Panc1 (cell line): ENCODE measurements at regions not wholly inside any gene's neighbourhood (a gene's known extent, or its start where the extent isn't known, plus 50 kb on each side); places are given as distances from the start of the nearest gene placed in this dataset.

Experiments
- ATAC-seq: fragments of 200-7000 bp; cut with Tn5 transposase; 2 replicates; pipeline ENCODE4 v1.9.1; 2020; ENCODE audit warnings: mild to moderate bottlenecking, moderate library complexity
- BruUV-seq: library from RNA; stranded (reverse); fragments of 400-500 nt; replicated peaks from 2 replicates; lab custom pipeline; 2021; lab: Mats Ljungman, UMichigan
- CTCF ChIA-PET: fragments of 300-600 bp; sonication (Branson Sonifier 250); formaldehyde crosslinking; loops from one replicate; lab custom pipeline; 2022; ENCODE audit warnings: antibody characterized with exemption; lab: Charles Lee
- POLR2A ChIA-PET: fragments of 300-600 bp; sonication (Branson Sonifier 250); formaldehyde crosslinking; loops from one replicate; lab custom pipeline; 2022; ENCODE audit warnings: antibody characterized with exemption; lab: Charles Lee
- DNase-seq: peaks from one replicate; pipeline ENCODE4 v3.0.0-alpha.2; 2010; ENCODE audit warnings: low read depth, low spot score
- H3K27ac ChIP-seq: 2 replicates; pipeline ENCODE4 v1.5.1; 2011; ENCODE audit warnings: mild to moderate bottlenecking, low read length, inconsistent platforms
- H3K27me3 ChIP-seq: fragments of 200-500 bp; sonication (Bioruptor generic); 2 replicates; pipeline ENCODE4 v1.6.0; 2014; ENCODE audit warnings: low read length, inconsistent platforms; ENCODE audit not compliant: control insufficient read depth, insufficient read depth
- H3K36me3 ChIP-seq: fragments of 200-500 bp; sonication (Bioruptor generic); 2 replicates; pipeline ENCODE4 v1.5.1; 2014; ENCODE audit warnings: inconsistent platforms, mild to moderate bottlenecking, low read length, moderate library complexity; ENCODE audit not compliant: control insufficient read depth, insufficient read depth
- H3K4me1 ChIP-seq: 2 replicates; pipeline ENCODE4 v1.5.1; 2011; ENCODE audit warnings: inconsistent platforms, mild to moderate bottlenecking, low read length, moderate library complexity; ENCODE audit not compliant: control insufficient read depth, insufficient read depth
- H3K4me3 ChIP-seq, 2 experiments: 2 replicates each; pipeline ENCODE4 v1.5.1; 2011 to 2012; ENCODE audit warnings: low read depth in 2 of 2, low read length in 2 of 2, mild to moderate bottlenecking in 2 of 2, inconsistent platforms in 1 of 2, moderate library complexity in 1 of 2
- H3K9me3 ChIP-seq: fragments of 200-500 bp; sonication (Bioruptor generic); 2 replicates; pipeline ENCODE4 v1.5.1; 2014; ENCODE audit warnings: low read depth, mild to moderate bottlenecking, inconsistent platforms, low read length, moderate library complexity; ENCODE audit not compliant: control insufficient read depth, insufficient read depth
- POLR2AphosphoS5 ChIP-seq: IDR thresholded peaks from 2 replicates; pipeline ENCODE4 v1.6.1; 2012; ENCODE audit warnings: mild to moderate bottlenecking, low read depth, low read length, moderate library complexity
- REST ChIP-seq, 2 experiments: IDR thresholded peaks; 2 replicates each; pipeline ENCODE4 v1.6.1; 2011 to 2012; ENCODE audit warnings: low read depth in 2 of 2, control low read depth in 1 of 2, low read length in 1 of 2, mild to moderate bottlenecking in 1 of 2, moderate library complexity in 1 of 2; ENCODE audit not compliant: insufficient read depth in 1 of 2
- SIN3A ChIP-seq: IDR thresholded peaks from 2 replicates; pipeline ENCODE4 v1.6.1; 2012; ENCODE audit warnings: low read depth, mild to moderate bottlenecking, low read length, moderate library complexity, borderline replicate concordance; ENCODE audit not compliant: insufficient read depth
- TCF7L2 ChIP-seq: IDR thresholded peaks from 2 replicates; pipeline ENCODE4 v1.6.1; 2011; ENCODE audit warnings: mild to moderate bottlenecking, low read depth, low read length, inconsistent platforms
- in situ Hi-C: cut with HindIII; loops from 2 replicates; pipeline ENCODE4 v1.10.0; 2016; ENCODE audit warnings: low sequenced_read_pairs, low pct_unique_long_range_greater_than_20kb
- intact Hi-C: fragments of 100-400 bp; cut with micrococcal nuclease; formaldehyde crosslinking; loops from one replicate; pipeline ENCODE4 v1.10.0; 2022; ENCODE audit not compliant: unreplicated experiment
- TF ChIP-seq, protein P1 (sequence below): fragments of 450-650 bp; IDR thresholded peaks from 2 replicates; pipeline ENCODE4 v1.5.1; 2017; ENCODE audit warnings: mild to moderate bottlenecking

GRCh38 chr15:61762676-61763075 lies 297.6 kb downstream of the VPS13C start:
- no peak for ATAC-seq
- ChIA-PET CTCF (no interaction called here), POLR2A (no interaction called here)
- no peak overlapping the region for H3K27ac ChIP-seq
- no peak overlapping the region for H3K4me3 ChIP-seq
- in situ Hi-C loops = no loop called here
- no TSS peak for BruUV-seq
- no peaks in the 10 kb centered on the region for H3K9me3 ChIP-seq
- TF ChIP-seq TCF7L2 = no peak
- TF ChIP-seq REST (IDR thresholded peaks at IDR 0.05; ENCODE audit: insufficient read depth in 1 of 2, low read depth in 2 of 2, low read length in 1 of 2) = no peak
- TF ChIP-seq POLR2AphosphoS5 = no peak
- H3K36me3 ChIP-seq = no peaks in the 10 kb centered on the region
- no peaks in the 10 kb centered on the region for H3K4me1 ChIP-seq
- no peak for DNase-seq
- intact Hi-C loops = no loop called here
- H3K27me3 ChIP-seq = no peaks in the 10 kb centered on the region

DNA sequence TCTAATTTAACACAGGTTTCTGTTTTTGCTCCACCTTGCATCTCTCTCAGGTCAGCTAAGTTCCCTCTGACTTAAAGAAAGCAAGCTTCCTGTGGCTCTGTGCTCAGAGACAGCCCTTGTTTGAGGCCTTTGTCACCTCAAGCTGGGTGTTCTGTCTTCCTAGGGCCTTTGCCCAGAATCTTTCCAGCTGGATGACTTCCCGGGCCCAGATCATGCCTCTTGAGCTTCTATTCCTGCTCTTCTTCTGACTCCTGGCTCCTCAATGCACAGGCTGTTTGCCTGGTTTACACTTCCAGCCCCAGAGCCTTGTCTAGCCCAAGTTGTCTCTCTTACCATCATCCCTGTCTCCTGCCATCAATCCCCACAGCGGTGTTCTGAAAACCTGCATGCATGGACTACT lies 300.6 kb downstream of the VPS13C start:
- no peak for ATAC-seq
- no peaks in the 10 kb centered on the region for H3K4me1 ChIP-seq
- POLR2A ChIA-PET = no interaction called here

More for the DNA sequence above, 300.6 kb downstream of the VPS13C start:
- in situ Hi-C loops = no loop called here
- TF ChIP-seq, protein P1, sequence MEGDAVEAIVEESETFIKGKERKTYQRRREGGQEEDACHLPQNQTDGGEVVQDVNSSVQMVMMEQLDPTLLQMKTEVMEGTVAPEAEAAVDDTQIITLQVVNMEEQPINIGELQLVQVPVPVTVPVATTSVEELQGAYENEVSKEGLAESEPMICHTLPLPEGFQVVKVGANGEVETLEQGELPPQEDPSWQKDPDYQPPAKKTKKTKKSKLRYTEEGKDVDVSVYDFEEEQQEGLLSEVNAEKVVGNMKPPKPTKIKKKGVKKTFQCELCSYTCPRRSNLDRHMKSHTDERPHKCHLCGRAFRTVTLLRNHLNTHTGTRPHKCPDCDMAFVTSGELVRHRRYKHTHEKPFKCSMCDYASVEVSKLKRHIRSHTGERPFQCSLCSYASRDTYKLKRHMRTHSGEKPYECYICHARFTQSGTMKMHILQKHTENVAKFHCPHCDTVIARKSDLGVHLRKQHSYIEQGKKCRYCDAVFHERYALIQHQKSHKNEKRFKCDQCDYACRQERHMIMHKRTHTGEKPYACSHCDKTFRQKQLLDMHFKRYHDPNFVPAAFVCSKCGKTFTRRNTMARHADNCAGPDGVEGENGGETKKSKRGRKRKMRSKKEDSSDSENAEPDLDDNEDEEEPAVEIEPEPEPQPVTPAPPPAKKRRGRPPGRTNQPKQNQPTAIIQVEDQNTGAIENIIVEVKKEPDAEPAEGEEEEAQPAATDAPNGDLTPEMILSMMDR = no peak
- no peak for TF ChIP-seq TCF7L2
- TF ChIP-seq SIN3A = no peak
- no peak for TF ChIP-seq POLR2AphosphoS5
- TF ChIP-seq REST (IDR thresholded peaks at IDR 0.05; ENCODE audit: insufficient read depth in 1 of 2, low read depth in 2 of 2, low read length in 1 of 2) = no peak
- CTCF ChIA-PET = no interaction called here
- H3K36me3 ChIP-seq = no peaks in the 10 kb centered on the region
- H3K4me3 ChIP-seq = no peak overlapping the region
- BruUV-seq = no TSS peak
- H3K27ac ChIP-seq = no peak overlapping the region
- DNase-seq = no peak
- intact Hi-C loops = no loop called here
- H3K27me3 ChIP-seq = no peaks in the 10 kb centered on the region
- H3K9me3 ChIP-seq = no peaks in the 10 kb centered on the region
